ENCODE measurements at regions not wholly inside any gene's neighbourhood (a gene's known extent, or its start where the extent isn't known, plus 50 kb on each side); places are given as distances from the start of the nearest gene placed in this dataset.
"Not testable (repeated sequence)": the region's sequence is repeated elsewhere in the genome, so short reads cannot be mapped to it uniquely, and the experiment has no call there.

- Mint-ChIP-seq H3K4me3 (ENCODE audit: unreplicated experiment) (no peak overlapping the region), H3K27me3 (ENCODE audit: low read depth) (no peaks in the 10 kb centered on the region), H3K27ac (ENCODE audit: unreplicated experiment) (peak overlapping the region; percentile 68), H3K4me1 (ENCODE audit: low read depth) (peaks cover 60% of the 10 kb centered on the region), H3K36me3 (ENCODE audit: low read depth) (peaks cover 5% of the 10 kb centered on the region), H3K9me3 (ENCODE audit: low read depth) (peaks cover 6% of the 10 kb centered on the region)
- TF ChIP-seq, protein P1, sequence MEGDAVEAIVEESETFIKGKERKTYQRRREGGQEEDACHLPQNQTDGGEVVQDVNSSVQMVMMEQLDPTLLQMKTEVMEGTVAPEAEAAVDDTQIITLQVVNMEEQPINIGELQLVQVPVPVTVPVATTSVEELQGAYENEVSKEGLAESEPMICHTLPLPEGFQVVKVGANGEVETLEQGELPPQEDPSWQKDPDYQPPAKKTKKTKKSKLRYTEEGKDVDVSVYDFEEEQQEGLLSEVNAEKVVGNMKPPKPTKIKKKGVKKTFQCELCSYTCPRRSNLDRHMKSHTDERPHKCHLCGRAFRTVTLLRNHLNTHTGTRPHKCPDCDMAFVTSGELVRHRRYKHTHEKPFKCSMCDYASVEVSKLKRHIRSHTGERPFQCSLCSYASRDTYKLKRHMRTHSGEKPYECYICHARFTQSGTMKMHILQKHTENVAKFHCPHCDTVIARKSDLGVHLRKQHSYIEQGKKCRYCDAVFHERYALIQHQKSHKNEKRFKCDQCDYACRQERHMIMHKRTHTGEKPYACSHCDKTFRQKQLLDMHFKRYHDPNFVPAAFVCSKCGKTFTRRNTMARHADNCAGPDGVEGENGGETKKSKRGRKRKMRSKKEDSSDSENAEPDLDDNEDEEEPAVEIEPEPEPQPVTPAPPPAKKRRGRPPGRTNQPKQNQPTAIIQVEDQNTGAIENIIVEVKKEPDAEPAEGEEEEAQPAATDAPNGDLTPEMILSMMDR (IDR thresholded peaks at IDR 0.05) = no peak
- DNase-seq (ENCODE audit: low spot score) = no peak
These were observed 135.0 kb upstream of the RIOK3 start for GRCh38 chr18:23317975-23318675.

- H3K9me3 Mint-ChIP-seq (ENCODE audit: low read depth) = no peaks in the 10 kb centered on the region
These were observed 132.3 kb upstream of the RIOK3 start for GRCh38 chr18:23320709-23321236.

GRCh38 chr18:23321996-23322395 lies 131.1 kb upstream of the RIOK3 start:
- H3K4me3 Mint-ChIP-seq (ENCODE audit: unreplicated experiment) = no peak overlapping the region
- H3K27me3 Mint-ChIP-seq (ENCODE audit: low read depth) = no peaks in the 10 kb centered on the region
- TF ChIP-seq, protein P1 (IDR thresholded peaks at IDR 0.05) = no peak
- no peak overlapping the region for H3K27ac Mint-ChIP-seq (ENCODE audit: unreplicated experiment)
- peaks cover 37% of the 10 kb centered on the region for H3K4me1 Mint-ChIP-seq (ENCODE audit: low read depth)
- DNase-seq (ENCODE audit: low spot score) = no peak
- H3K36me3 Mint-ChIP-seq (ENCODE audit: low read depth) = peaks cover 7% of the 10 kb centered on the region
- peaks cover 6% of the 10 kb centered on the region for H3K9me3 Mint-ChIP-seq (ENCODE audit: low read depth)

More at GRCh38 chr18:23320709-23321236, 132.3 kb upstream of the RIOK3 start:
- Mint-ChIP-seq H3K27ac (ENCODE audit: unreplicated experiment) (no peak overlapping the region), H3K27me3 (ENCODE audit: low read depth) (no peaks in the 10 kb centered on the region), H3K4me3 (ENCODE audit: unreplicated experiment) (no peak overlapping the region), H3K36me3 (ENCODE audit: low read depth) (no peaks in the 10 kb centered on the region), H3K4me1 (ENCODE audit: low read depth) (peaks cover 48% of the 10 kb centered on the region)
- TF ChIP-seq, protein P1 (IDR thresholded peaks at IDR 0.05) = no peak
- no peak for DNase-seq (ENCODE audit: low spot score)

DNA sequence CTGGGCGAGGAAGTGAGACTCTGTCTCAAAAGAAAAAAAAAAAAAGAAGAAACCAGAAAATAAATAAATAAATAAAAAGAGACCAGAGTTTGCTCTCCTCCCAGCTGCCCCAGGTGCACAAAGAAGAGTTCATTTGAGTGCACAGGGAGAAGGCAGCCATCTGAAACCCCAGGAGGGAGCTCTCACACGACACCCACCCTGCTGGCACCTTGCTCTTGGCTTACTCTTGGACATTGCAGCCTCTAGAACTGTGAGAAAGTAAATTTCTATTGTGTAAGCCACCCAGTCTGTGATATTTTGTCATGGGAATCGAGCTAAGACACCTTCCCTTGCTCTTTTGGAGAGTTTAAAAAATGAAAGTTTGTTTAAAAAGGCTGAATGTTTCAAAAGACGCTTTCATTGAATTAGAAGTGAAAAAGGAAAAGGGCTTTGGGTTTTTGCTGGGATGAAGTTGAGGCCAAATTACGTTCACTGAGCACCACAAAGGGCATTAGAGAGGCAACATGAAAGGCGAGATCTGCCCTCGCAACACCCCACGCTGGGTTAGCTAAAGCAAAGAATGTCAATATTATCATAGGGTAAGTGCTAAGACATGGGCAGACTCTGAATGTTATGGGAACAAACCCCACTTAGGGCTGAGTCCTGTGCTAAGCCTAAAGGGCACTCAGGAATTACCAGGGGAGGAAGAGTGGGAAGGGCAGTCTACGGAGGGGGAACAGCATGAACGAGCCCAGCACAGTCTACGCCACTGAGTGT lies 128.9 kb upstream of the RIOK3 start:
- Mint-ChIP-seq H3K27me3 (ENCODE audit: low read depth) (no peaks in the 10 kb centered on the region), H3K4me1 (ENCODE audit: low read depth) (peaks cover 21% of the 10 kb centered on the region), H3K36me3 (ENCODE audit: low read depth) (peaks cover 12% of the 10 kb centered on the region), H3K9me3 (ENCODE audit: low read depth) (peaks cover 14% of the 10 kb centered on the region), H3K27ac (ENCODE audit: unreplicated experiment) (peak overlapping the region; percentile 69), H3K4me3 (ENCODE audit: unreplicated experiment) (no peak overlapping the region)
- no peak for DNase-seq (ENCODE audit: low spot score)
- TF ChIP-seq, protein P1 (IDR thresholded peaks at IDR 0.05) = no peak

DNA sequence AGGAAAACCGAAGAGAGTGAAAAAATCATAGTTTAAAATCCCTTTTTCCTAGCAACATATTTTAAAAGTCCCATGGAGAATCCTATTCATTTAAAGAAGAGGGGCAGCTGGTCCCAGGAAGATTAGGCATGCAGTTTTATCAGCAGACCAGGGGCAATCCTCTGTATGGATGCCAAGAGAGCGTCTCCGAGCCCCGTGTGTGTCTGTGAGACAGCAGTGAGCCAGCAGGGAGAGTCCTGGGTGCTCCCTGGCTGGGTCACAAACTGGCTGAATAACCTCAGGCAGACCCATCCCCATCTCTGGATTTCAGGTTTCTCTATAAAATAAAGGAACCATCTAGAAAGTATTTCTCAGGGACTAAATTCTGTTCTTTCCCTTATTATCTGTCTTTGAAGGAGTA lies 128.2 kb upstream of the RIOK3 start:
- TF ChIP-seq, protein P1 (IDR thresholded peaks at IDR 0.05) = no peak
- Mint-ChIP-seq H3K4me1 (ENCODE audit: low read depth) (peaks cover 21% of the 10 kb centered on the region), H3K9me3 (ENCODE audit: low read depth) (peaks cover 14% of the 10 kb centered on the region), H3K4me3 (ENCODE audit: unreplicated experiment) (no peak overlapping the region), H3K27ac (ENCODE audit: unreplicated experiment) (peak overlapping the region; percentile 69), H3K27me3 (ENCODE audit: low read depth) (no peaks in the 10 kb centered on the region), H3K36me3 (ENCODE audit: low read depth) (peaks cover 14% of the 10 kb centered on the region)
- no peak for DNase-seq (ENCODE audit: low spot score)

- DNase-seq (ENCODE audit: low spot score); H3K4me3 Mint-ChIP-seq (ENCODE audit: unreplicated experiment); H3K4me1 Mint-ChIP-seq (ENCODE audit: low read depth); H3K27ac Mint-ChIP-seq (ENCODE audit: unreplicated experiment); H3K27me3 Mint-ChIP-seq (ENCODE audit: low read depth): not testable (repeated sequence)
- peaks cover 14% of the 10 kb centered on the region for H3K36me3 Mint-ChIP-seq (ENCODE audit: low read depth)
- H3K9me3 Mint-ChIP-seq (ENCODE audit: low read depth) = peaks cover 14% of the 10 kb centered on the region
These were observed 123.4 kb upstream of the RIOK3 start for GRCh38 chr18:23329671-23330070.

All from chondrocyte (in vitro differentiated cells).